Retinal pigment epithelial cell (primary cell): ENCODE measurements at regions not wholly inside any gene's neighbourhood (a gene's known extent, or its start where the extent isn't known, plus 50 kb on each side); places are given as distances from the start of the nearest gene placed in this dataset.

Experiments
- DNase-seq: peaks from one replicate; pipeline ENCODE4 v3.0.0-alpha.2; 2010; ENCODE audit warnings: low read depth
- H3K4me3 ChIP-seq: 2 replicates; pipeline ENCODE4 v1.5.1; 2011; ENCODE audit warnings: mild to moderate bottlenecking, low read length, control low read depth, moderate library complexity
- CTCF ChIP-seq: conservative IDR thresholded peaks from 2 replicates; pipeline ENCODE4 v1.5.1; 2011; ENCODE audit warnings: low read depth, low read length, control low read depth, inconsistent platforms

GRCh38 chr2:236692937-236693336 is 123.3 kb downstream of the ACKR3 start:
- no peak overlapping the region for H3K4me3 ChIP-seq
- TF ChIP-seq CTCF: no peak
- DNase-seq: no peak

- TF ChIP-seq CTCF: no peak
- DNase-seq: no peak
- H3K4me3 ChIP-seq: no peak overlapping the region
Observed at GRCh38 chr2:236693531-236693930, 123.9 kb downstream of the ACKR3 start.

- no peak for TF ChIP-seq CTCF
- no peak overlapping the region for H3K4me3 ChIP-seq
- DNase-seq: no peak
Observed at GRCh38 chr2:236694146-236694888, 124.7 kb downstream of the ACKR3 start.

GRCh38 chr2:236696834-236697233 is 127.2 kb downstream of the ACKR3 start:
- H3K4me3 ChIP-seq: no peak overlapping the region
- no peak for DNase-seq
- TF ChIP-seq CTCF: no peak

GRCh38 chr2:236698016-236698627 is 128.5 kb downstream of the ACKR3 start:
- no peak overlapping the region for H3K4me3 ChIP-seq
- TF ChIP-seq CTCF: no peak
- no peak for DNase-seq

- no peak for DNase-seq
- TF ChIP-seq CTCF: no peak
Observed at GRCh38 chr2:236700703-236701102, 131.1 kb downstream of the ACKR3 start.

More at GRCh38 chr2:236700703-236701102, 131.1 kb downstream of the ACKR3 start:
- H3K4me3 ChIP-seq: no peak overlapping the region
